Osteoblast (primary cell): ENCODE measurements at regions not wholly inside any gene's neighbourhood (a gene's known extent, or its start where the extent isn't known, plus 50 kb on each side); places are given as distances from the start of the nearest gene placed in this dataset.

ENCODE experiments used
- DNase-seq: peaks from one replicate; pipeline ENCODE4 v3.0.0; 2011; ENCODE audit warnings: low spot score, mixed read lengths; ENCODE audit not compliant: insufficient read length; ENCODE audit errors: missing footprints
- H2AFZ ChIP-seq: 2 replicates; pipeline ENCODE4 v1.6.0; 2011; ENCODE audit warnings: mild to moderate bottlenecking, low read length
- H3K27ac ChIP-seq: 2 replicates; pipeline ENCODE4 v1.5.1; 2011; ENCODE audit warnings: mild to moderate bottlenecking, low read depth, low read length, moderate library complexity
- H3K27me3 ChIP-seq: 2 replicates; pipeline ENCODE4 v1.6.0; 2012; ENCODE audit warnings: mild to moderate bottlenecking, control low read depth, inconsistent platforms, low read length, moderate library complexity; ENCODE audit not compliant: insufficient read depth
- H3K36me3 ChIP-seq: 2 replicates; pipeline ENCODE4 v1.5.1; 2011; ENCODE audit warnings: mild to moderate bottlenecking, low read length, control low read depth, moderate library complexity; ENCODE audit not compliant: insufficient read depth
- H3K4me1 ChIP-seq: 2 replicates; pipeline ENCODE4 v1.5.1; 2011; ENCODE audit warnings: mild to moderate bottlenecking, low read length, control low read depth, moderate library complexity; ENCODE audit not compliant: insufficient read depth
- H3K4me2 ChIP-seq: 2 replicates; pipeline ENCODE4 v1.6.0; 2011; ENCODE audit warnings: mild to moderate bottlenecking, low read length; ENCODE audit not compliant: insufficient read depth
- H3K4me3 ChIP-seq: fragments of 200-600 bp; sonication (generic); 3 replicates; pipeline ENCODE4 v1.5.1; 2012; ENCODE audit warnings: mild to moderate bottlenecking, low read length, inconsistent platforms; ENCODE audit not compliant: insufficient read depth
- H3K79me2 ChIP-seq: 2 replicates; pipeline ENCODE4 v1.6.0; 2012; ENCODE audit warnings: mild to moderate bottlenecking, low read length, control low read depth, inconsistent platforms; ENCODE audit not compliant: insufficient read depth
- H3K9me3 ChIP-seq: 2 replicates; pipeline ENCODE4 v1.5.1; 2011; ENCODE audit warnings: low read depth, low read length, control low read depth
- H4K20me1 ChIP-seq: 2 replicates; pipeline ENCODE4 v1.6.0; 2012; ENCODE audit warnings: mild to moderate bottlenecking, low read length, control low read depth; ENCODE audit not compliant: insufficient read depth
- CTCF ChIP-seq: IDR thresholded peaks from 2 replicates; pipeline ENCODE4 v1.5.1; 2011; ENCODE audit warnings: mild to moderate bottlenecking, low read depth, low read length, moderate library complexity; ENCODE audit errors: extremely low read depth

DNA sequence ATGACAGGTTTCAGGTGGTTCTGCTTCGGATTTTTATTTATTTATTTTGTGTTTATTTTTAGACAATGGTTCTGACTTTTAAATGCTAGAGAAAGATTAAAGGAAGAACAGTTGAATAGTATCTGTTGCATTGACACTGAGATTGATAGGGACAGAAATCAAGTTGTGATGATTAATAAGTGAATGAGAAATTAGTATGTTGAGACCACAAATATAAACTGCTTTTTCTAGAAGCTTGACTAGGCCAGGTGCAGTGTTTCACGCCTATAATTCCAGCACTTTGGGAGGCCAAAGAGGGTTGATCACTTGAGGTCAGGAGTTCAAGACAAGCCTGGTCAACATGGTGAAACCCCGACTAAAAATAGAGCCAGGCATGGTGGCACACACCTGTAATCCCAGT is 65.1 kb upstream of the TNRC6B start:
- no peak overlapping the region for H2AFZ ChIP-seq
- no peak overlapping the region for H3K4me2 ChIP-seq
- no peak for TF ChIP-seq CTCF
- H3K4me3 ChIP-seq: no peak overlapping the region
- H3K4me1 ChIP-seq: peaks cover 7% of the 10 kb centered on the region
- H3K79me2 ChIP-seq: peaks cover 3% of the 10 kb centered on the region
- H3K27me3 ChIP-seq: no peaks in the 10 kb centered on the region
- H3K9me3 ChIP-seq: no peaks in the 10 kb centered on the region
- no peak overlapping the region for H3K27ac ChIP-seq
- H4K20me1 ChIP-seq: peaks cover 14% of the 10 kb centered on the region
- DNase-seq: no peak
- H3K36me3 ChIP-seq: no peaks in the 10 kb centered on the region

DNA sequence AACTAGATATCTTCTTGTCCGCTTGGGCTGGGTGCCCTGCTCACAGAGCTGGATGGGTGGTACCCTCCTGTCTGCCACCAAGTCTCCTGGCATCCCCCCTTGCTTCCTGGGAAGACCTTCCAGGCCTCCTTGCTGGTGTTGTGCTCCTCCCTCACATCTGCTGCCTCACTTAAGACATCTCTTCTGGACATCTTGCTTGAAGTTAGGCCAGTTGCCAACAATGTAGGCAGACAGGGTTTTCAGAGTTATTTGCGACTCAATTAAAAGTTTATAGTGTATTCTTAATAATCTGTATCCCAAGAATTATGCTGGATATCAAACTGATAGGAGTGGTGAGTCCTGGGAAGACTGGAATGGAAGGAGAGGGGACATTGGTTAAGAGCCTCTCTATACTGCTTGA is 64.0 kb upstream of the TNRC6B start:
- Histone ChIP-seq H3K4me1 (no peaks in the 10 kb centered on the region), H3K4me3 (no peak overlapping the region), H3K9me3 (no peaks in the 10 kb centered on the region), H3K4me2 (no peak overlapping the region), H2AFZ (no peak overlapping the region), H3K27ac (no peak overlapping the region), H3K36me3 (no peaks in the 10 kb centered on the region), H4K20me1 (peaks cover 14% of the 10 kb centered on the region), H3K27me3 (no peaks in the 10 kb centered on the region), H3K79me2 (peaks cover 3% of the 10 kb centered on the region)
- no peak for TF ChIP-seq CTCF
- no peak for DNase-seq

DNA sequence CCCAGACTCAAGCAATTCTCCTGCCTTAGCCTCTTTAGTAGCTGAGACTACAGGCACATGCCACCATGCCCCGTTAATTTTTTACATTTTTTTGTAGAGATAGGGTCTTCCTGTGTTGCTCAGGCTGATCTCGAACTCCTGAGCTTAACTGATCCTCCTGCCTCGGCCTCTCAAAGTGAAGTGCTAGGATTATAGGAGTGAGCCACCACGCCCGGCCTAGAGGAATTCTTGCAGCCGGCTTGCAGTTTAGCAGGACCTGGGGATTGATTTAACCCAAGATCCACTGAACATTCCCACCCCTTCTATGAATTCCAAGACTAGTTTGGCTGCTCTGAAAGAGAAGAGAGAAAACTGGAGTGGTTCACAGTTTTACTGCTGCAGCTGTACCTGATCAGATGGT is 63.3 kb upstream of the TNRC6B start:
- TF ChIP-seq CTCF: no peak
- H4K20me1 ChIP-seq: peaks cover 14% of the 10 kb centered on the region

DNA sequence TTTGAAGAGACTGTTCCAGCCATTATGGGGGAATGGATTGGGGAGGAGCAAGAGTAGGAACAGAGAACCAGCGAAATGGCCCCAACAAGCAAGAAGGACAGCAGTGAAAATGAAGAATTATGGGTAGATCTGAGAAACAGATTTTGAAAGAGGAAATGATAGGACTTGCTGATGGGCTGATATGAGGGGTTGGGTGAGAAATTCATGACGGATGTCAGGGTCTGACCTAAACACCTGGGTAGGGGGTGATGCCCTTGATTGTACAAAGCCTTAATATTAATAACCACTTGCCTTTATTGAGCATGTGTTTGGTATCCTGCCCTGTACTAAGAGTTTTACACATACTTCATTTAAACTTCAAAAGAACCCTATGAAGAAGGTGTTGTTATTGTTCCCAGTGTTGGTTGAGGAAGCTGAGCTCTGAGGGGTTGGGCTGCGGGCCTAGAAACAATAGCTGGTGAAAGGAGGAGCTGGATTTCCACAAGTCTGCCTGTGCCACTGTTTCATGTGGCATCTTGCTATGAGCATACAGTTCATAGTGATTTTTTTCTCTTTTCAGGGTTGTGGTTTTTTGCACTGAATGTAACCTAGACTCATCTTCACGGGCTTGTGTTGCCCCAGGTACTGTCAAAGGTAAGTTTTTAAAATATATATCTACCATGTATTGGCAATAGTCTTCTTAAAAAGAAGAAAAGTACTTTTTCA is 61.1 kb upstream of the TNRC6B start:
- peaks cover 11% of the 10 kb centered on the region for H4K20me1 ChIP-seq
- H3K4me1 ChIP-seq: no peaks in the 10 kb centered on the region
- no peak overlapping the region for H3K4me3 ChIP-seq
- H3K9me3 ChIP-seq: no peaks in the 10 kb centered on the region
- H2AFZ ChIP-seq: no peak overlapping the region
- H3K27ac ChIP-seq: no peak overlapping the region
- DNase-seq: no peak
- H3K4me2 ChIP-seq: no peak overlapping the region
- H3K27me3 ChIP-seq: no peaks in the 10 kb centered on the region
- H3K36me3 ChIP-seq: no peaks in the 10 kb centered on the region
- TF ChIP-seq CTCF: no peak
- no peaks in the 10 kb centered on the region for H3K79me2 ChIP-seq

More for the DNA sequence above, 63.3 kb upstream of the TNRC6B start:
- Histone ChIP-seq H2AFZ (no peak overlapping the region), H3K36me3 (no peaks in the 10 kb centered on the region), H3K4me3 (no peak overlapping the region), H3K27ac (no peak overlapping the region), H3K27me3 (no peaks in the 10 kb centered on the region), H3K4me2 (no peak overlapping the region), H3K9me3 (no peaks in the 10 kb centered on the region), H3K4me1 (no peaks in the 10 kb centered on the region), H3K79me2 (peaks cover 3% of the 10 kb centered on the region)
- DNase-seq: no peak
